T47D (cell line): ENCODE measurements at regions not wholly inside any gene's neighbourhood (a gene's known extent, or its start where the extent isn't known, plus 50 kb on each side); places are given as distances from the start of the nearest gene placed in this dataset.
"Not testable (repeated sequence)": the region's sequence is repeated elsewhere in the genome, so short reads cannot be mapped to it uniquely, and the experiment has no call there.

Source experiments
- DNase-seq, 2 experiments: peaks; one replicate each; pipeline versions ENCODE4 v3.0.0 to v3.0.0-alpha.2; 2011 to 2012; ENCODE audit warnings: low read depth in 1 of 2, low spot score in 1 of 2
- JUND ChIP-seq: IDR thresholded peaks from 2 replicates; pipeline ENCODE4 v1.6.1; 2012; ENCODE audit warnings: low read depth
- in situ Hi-C: cut with HindIII; loops from 2 replicates; pipeline ENCODE4 v1.10.0; 2016; ENCODE audit warnings: low sequenced_read_pairs, low pct_unique_long_range_greater_than_20kb

- DNase-seq = no peak
- in situ Hi-C loops = no loop called here
- no peak for TF ChIP-seq JUND
Measured at GRCh38 chr6:86118271-86118670, 475.6 kb upstream of the SYNCRIP start.

DNA sequence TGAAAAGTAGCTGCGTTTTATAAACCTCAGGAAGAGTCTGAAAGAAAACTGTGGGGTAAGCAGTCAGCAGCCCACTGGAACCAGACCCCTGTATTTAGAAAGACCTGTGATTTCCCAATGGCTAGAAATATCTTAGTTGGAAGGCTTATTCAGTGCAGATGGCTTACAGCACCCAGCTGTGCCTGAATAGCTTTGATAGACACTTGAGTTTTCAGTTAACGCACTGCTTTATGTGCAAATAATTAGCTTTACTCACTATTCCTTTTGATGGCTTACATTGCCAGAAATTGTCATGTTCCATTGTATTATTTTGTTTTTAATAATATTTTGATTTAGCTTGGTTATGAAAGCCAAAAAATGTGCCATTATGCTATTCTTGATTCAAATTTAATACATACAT lies 465.3 kb upstream of the SYNCRIP start:
- no peak for DNase-seq
- TF ChIP-seq JUND = no peak
- in situ Hi-C loops = no loop called here

DNA sequence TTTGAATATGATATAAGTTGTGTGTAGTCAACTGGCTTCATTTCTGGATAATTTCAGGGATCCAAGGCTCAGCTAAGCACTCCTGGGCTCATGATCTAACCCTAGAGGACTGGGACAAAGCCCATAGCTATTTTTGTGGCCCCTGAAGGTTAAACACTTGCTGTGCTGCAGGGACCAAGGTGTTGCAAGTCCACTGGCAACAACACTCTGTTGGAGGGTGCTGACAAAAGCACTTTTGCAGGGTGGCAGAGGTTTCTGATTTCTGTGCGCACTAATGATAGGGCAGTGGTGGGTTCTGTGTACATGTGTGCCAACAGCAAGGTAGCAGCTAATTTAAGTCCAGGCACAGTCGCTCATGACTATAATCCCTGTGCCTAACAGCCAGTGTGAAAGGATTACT lies 445.3 kb upstream of the SYNCRIP start:
- TF ChIP-seq JUND = no peak
- DNase-seq = no peak
- in situ Hi-C loops = no loop called here

GRCh38 chr6:86079938-86080337 lies 437.3 kb upstream of the SYNCRIP start:
- in situ Hi-C loops = no loop called here
- no peak for TF ChIP-seq JUND
- DNase-seq = no peak

GRCh38 chr6:86070151-86070550 lies 427.5 kb upstream of the SYNCRIP start:
- in situ Hi-C loops = no loop called here
- TF ChIP-seq JUND = no peak
- DNase-seq = no peak

DNA sequence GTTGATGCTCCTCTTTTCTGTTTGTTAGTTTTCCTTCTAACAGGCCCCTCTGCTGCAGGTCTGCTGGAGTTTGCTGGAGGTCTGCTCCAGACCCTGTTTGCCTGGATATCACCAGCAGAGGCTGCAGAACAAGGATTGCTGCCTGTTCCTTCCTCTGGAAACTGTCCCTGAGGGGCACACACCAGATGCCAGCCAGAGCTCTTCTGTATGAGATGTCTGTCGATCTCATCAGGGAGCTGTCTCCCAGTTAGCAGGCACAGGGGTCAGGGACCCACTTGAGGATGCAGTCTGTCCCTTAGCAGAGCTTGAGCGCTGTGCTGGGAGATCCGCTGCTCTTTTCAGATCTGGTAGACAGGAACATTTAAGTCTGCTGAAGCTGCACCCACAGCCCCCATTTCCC lies 422.3 kb upstream of the SYNCRIP start:
- DNase-seq, in situ Hi-C loops: not testable (repeated sequence)

- in situ Hi-C loops, DNase-seq: not testable (repeated sequence)
Measured at GRCh38 chr6:86057293-86057980, 414.8 kb upstream of the SYNCRIP start.

- in situ Hi-C loops = no loop called here
- DNase-seq = no peak
- no peak for TF ChIP-seq JUND
Measured at GRCh38 chr6:86045038-86045437, 402.4 kb upstream of the SYNCRIP start.

DNA sequence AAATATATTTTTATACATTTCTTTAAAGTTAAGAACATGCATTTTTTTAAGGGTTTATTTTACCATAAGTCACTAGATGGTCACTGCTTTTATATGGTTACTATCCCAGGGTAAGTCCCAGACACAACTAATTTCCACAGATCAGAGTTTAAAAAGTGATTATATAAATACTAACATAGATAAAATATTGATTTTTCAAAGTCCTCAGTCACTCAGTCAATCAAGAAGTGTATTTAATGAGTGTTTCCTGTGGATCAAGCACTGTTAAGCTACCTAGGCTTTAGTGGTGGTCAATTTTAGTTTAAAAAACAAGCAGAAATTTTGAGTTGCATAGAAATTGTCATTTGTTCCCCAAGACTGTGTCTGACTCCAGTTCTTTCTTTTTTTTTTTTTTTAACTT lies 399.5 kb upstream of the SYNCRIP start:
- in situ Hi-C loops = no loop called here
- no peak for TF ChIP-seq JUND
- DNase-seq = no peak

- DNase-seq = no peak
- in situ Hi-C loops = no loop called here
- TF ChIP-seq JUND = no peak
Measured at GRCh38 chr6:86031713-86032112, 389.0 kb upstream of the SYNCRIP start.

- no peak for DNase-seq
- no peak for TF ChIP-seq JUND
- in situ Hi-C loops = no loop called here
Measured at GRCh38 chr6:86030875-86031274, 388.2 kb upstream of the SYNCRIP start.

GRCh38 chr6:86028776-86029175 lies 386.1 kb upstream of the SYNCRIP start:
- in situ Hi-C loops = no loop called here
- no peak for TF ChIP-seq JUND
- no peak for DNase-seq

- in situ Hi-C loops, DNase-seq: not testable (repeated sequence)
Measured at GRCh38 chr6:86026890-86027289, 384.2 kb upstream of the SYNCRIP start.

GRCh38 chr6:86017236-86017635 lies 374.6 kb upstream of the SYNCRIP start:
- in situ Hi-C loops = no loop called here
- DNase-seq = no peak
- no peak for TF ChIP-seq JUND
